ENCODE measurements at regions not wholly inside any gene's neighbourhood (a gene's known extent, or its start where the extent isn't known, plus 50 kb on each side); places are given as distances from the start of the nearest gene placed in this dataset.

DNA sequence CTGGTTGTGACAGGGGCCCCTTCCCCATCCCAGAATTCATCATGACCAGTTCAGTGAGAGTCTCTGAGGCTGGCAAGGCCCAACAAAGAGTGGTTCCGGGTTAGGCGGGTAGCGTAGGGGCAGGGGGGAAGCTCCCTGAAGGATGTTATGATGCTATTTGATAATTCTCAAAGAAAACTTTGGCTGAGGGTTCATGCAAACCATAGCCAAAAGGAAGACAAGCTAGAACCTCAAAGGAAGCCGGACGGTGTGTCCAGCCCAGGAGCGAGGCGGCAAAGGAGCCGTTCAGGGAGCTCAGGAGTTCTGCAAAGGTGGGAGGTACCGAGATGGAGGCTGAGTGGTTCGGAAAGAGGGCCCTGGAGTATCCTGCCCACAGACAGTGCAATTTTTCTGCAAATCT, 226.8 kb upstream of the RAB6C start (continued):
- TF ChIP-seq ZNF136 (CRISPR knock-in tag; IDR thresholded peaks at IDR 0.05; ENCODE audit: low read depth): no peak
- no peak for TF ChIP-seq KAT8 (CRISPR knock-in tag; IDR thresholded peaks at IDR 0.05)
- no peak for TF ChIP-seq ZNF282 (IDR thresholded peaks at IDR 0.05; ENCODE audit: partially characterized antibody)
- TF ChIP-seq MTF2 (CRISPR knock-in tag; IDR thresholded peaks at IDR 0.05; ENCODE audit: borderline replicate concordance): no peak

DNA sequence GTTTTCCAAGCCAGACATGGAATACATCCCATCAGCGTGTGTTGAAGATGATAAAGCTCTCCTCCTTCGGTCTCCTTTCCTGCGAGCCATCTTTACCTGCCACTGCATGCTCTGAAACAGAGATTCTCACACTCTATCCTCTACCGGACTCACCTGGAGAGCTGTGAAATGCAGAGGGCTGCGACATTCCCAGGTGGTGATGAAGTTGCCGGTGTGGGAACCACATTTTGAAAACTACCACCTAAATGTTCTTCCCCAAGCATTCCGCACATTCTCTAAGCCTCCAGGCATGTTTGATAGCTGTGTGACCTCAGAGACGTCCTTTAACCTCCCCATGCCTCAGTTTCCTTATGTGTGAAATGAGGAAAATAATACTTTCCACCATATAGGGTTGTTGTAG, 226.2 kb upstream of the RAB6C start:
- H3K4me1 ChIP-seq (ENCODE audit: insufficient read depth, low read length): no peaks in the 10 kb centered on the region
- no peak overlapping the region for H3K4me3 ChIP-seq (replicated peaks in 1 of 3; ENCODE audit: insufficient read depth in 1 of 3, low read depth in 2 of 3, low read length in 3 of 3)
- no peak overlapping the region for H2AFZ ChIP-seq (ENCODE audit: low read length)
- no peaks in the 10 kb centered on the region for H3K79me2 ChIP-seq (ENCODE audit: insufficient read depth, low read length)
- no peaks in the 10 kb centered on the region for H4K20me1 ChIP-seq (ENCODE audit: insufficient read depth, low read length)
- H3K9me3 ChIP-seq (ENCODE audit: low read length): no peaks in the 10 kb centered on the region
- CTCF ChIA-PET (ENCODE audit: low intra/inter-chr PET ratio, low total read pairs): no interaction called here
- POLR2A ChIA-PET: no interaction called here
- in situ Hi-C loops (cut with HindIII; ENCODE audit: extremely low pct_ligation_motif_present, low pct_unique_long_range_greater_than_20kb) (no loop called here), intact Hi-C loops (cut with micrococcal nuclease; ENCODE audit: unreplicated experiment) (no loop called here)
- H3K27ac ChIP-seq (ENCODE audit: extremely low read length, insufficient read depth, low read length): no peak overlapping the region
- WGBS (ENCODE audit: low lambda C conversion rate): 26% methylated on average over 8 of the region's 8 CpGs
- no peak overlapping the region for H3K4me2 ChIP-seq (ENCODE audit: low read depth, low read length)
- no peaks in the 10 kb centered on the region for H3K36me3 ChIP-seq (replicated peaks in 1 of 2; ENCODE audit: control insufficient read depth in 1 of 2, insufficient read depth in 2 of 2, low read length in 2 of 2)
- BruUV-seq (replicated peaks): no TSS peak
- H3K27me3 ChIP-seq (ENCODE audit: control insufficient read depth in 1 of 2, insufficient read depth in 2 of 2, low read length in 2 of 2): peaks cover 3 to 52% of the 10 kb centered on the region in 2 experiments; a peak in 4 of 5 replicates
- H3K9ac ChIP-seq (ENCODE audit: insufficient read depth, low read depth, low read length): no peak overlapping the region
- ATAC-seq (no peak), FAIRE-seq (no peak), DNase-seq (ENCODE audit: low spot score) (no peak)
- no peak for TF ChIP-seq BRCA1 (CRISPR knock-in tag; IDR thresholded peaks at IDR 0.05)
- no peak for TF ChIP-seq ZNF781 (CRISPR knock-in tag; IDR thresholded peaks at IDR 0.05; ENCODE audit: borderline replicate concordance, not compliant biosample characterization)
- no peak for TF ChIP-seq SKIL (CRISPR knock-in tag; IDR thresholded peaks at IDR 0.05; ENCODE audit: borderline replicate concordance)
- no peak for TF ChIP-seq ZNF790 (CRISPR knock-in tag; IDR thresholded peaks at IDR 0.05; ENCODE audit: borderline replicate concordance)
- TF ChIP-seq GATAD1 (CRISPR knock-in tag; IDR thresholded peaks at IDR 0.05): no peak
- no peak for TF ChIP-seq ZNF678 (CRISPR knock-in tag; IDR thresholded peaks at IDR 0.05)
- TF ChIP-seq, protein P1, sequence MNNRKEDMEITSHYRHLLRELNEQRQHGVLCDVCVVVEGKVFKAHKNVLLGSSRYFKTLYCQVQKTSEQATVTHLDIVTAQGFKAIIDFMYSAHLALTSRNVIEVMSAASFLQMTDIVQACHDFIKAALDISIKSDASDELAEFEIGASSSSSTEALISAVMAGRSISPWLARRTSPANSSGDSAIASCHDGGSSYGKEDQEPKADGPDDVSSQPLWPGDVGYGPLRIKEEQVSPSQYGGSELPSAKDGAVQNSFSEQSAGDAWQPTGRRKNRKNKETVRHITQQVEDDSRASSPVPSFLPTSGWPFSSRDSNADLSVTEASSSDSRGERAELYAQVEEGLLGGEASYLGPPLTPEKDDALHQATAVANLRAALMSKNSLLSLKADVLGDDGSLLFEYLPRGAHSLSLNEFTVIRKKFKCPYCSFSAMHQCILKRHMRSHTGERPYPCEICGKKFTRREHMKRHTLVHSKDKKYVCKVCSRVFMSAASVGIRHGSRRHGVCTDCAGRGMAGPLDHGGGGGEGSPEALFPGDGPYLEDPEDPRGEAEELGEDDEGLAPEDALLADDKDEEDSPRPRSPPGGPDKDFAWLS (CRISPR knock-in tag; IDR thresholded peaks at IDR 0.05; ENCODE audit: borderline replicate concordance): no peak
- TF ChIP-seq ELF1 (CRISPR knock-in tag; IDR thresholded peaks at IDR 0.05): no peak
- TF ChIP-seq, protein P2, sequence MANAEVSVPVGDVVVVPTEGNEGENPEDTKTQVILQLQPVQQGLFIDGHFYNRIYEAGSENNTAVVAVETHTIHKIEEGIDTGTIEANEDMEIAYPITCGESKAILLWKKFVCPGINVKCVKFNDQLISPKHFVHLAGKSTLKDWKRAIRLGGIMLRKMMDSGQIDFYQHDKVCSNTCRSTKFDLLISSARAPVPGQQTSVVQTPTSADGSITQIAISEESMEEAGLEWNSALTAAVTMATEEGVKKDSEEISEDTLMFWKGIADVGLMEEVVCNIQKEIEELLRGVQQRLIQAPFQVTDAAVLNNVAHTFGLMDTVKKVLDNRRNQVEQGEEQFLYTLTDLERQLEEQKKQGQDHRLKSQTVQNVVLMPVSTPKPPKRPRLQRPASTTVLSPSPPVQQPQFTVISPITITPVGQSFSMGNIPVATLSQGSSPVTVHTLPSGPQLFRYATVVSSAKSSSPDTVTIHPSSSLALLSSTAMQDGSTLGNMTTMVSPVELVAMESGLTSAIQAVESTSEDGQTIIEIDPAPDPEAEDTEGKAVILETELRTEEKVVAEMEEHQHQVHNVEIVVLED (CRISPR knock-in tag; IDR thresholded peaks at IDR 0.05; ENCODE audit: borderline replicate concordance): no peak
- TF ChIP-seq, protein P3, sequence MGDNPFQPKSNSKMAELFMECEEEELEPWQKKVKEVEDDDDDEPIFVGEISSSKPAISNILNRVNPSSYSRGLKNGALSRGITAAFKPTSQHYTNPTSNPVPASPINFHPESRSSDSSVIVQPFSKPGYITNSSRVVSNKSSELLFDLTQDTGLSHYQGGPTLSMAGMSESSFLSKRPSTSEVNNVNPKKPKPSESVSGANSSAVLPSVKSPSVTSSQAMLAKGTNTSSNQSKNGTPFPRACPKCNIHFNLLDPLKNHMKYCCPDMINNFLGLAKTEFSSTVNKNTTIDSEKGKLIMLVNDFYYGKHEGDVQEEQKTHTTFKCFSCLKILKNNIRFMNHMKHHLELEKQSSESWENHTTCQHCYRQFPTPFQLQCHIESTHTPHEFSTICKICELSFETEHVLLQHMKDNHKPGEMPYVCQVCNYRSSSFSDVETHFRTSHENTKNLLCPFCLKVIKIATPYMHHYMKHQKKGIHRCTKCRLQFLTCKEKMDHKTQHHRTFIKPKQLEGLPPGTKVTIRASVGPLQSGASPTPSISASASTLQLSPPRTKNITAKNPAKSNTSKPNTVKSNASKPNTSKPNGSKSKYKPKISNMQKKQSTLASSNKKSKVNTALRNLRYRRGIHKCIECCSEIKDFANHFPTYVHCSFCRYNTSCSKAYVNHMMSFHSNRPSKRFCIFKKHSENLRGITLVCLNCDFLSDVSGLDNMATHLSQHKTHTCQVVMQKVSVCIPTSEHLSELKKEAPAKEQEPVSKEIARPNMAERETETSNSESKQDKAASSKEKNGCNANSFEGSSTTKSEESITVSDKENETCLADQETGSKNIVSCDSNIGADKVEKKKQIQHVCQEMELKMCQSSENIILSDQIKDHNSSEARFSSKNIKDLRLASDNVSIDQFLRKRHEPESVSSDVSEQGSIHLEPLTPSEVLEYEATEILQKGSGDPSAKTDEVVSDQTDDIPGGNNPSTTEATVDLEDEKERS (CRISPR knock-in tag; IDR thresholded peaks at IDR 0.05): no peak
